HepG2 (cell line): ENCODE measurements at regions not wholly inside any gene's neighbourhood (a gene's known extent, or its start where the extent isn't known, plus 50 kb on each side); places are given as distances from the start of the nearest gene placed in this dataset.

ENCODE experiments used
- ELF1 ChIP-seq: sonication (generic); formaldehyde crosslinking; IDR thresholded peaks from 2 replicates; pipeline ENCODE4 v1.4.0; 2020; ENCODE audit warnings: missing genetic modification reagents
- FOSL2 ChIP-seq: sonication (generic); formaldehyde crosslinking; IDR thresholded peaks from 2 replicates; pipeline ENCODE4 v1.4.0; 2020; ENCODE audit warnings: missing genetic modification reagents
- FOXP1 ChIP-seq, 2 experiments: fragments of 450-650 bp in 1 of 2; IDR thresholded peaks; 2 replicates each; pipeline ENCODE4 v1.6.1; 2017 to 2018; ENCODE audit warnings: antibody characterized with exemption in 1 of 2
- GATAD2A ChIP-seq: IDR thresholded peaks from 2 replicates; pipeline ENCODE4 v1.6.1; 2016
- KDM1A ChIP-seq: IDR thresholded peaks from 2 replicates; pipeline ENCODE4 v1.6.1; 2016; ENCODE audit warnings: missing compliant biosample characterization
- NCOA1 ChIP-seq: sonication (generic); formaldehyde crosslinking; IDR thresholded peaks from 2 replicates; pipeline ENCODE4 v1.9.0; 2021; ENCODE audit warnings: missing genetic modification reagents
- NR2F6 ChIP-seq, 2 experiments: IDR thresholded peaks; 2 replicates each; pipeline ENCODE4 v1.6.1; 2016; ENCODE audit warnings: antibody characterized with exemption in 1 of 2, mild to moderate bottlenecking in 1 of 2
- PHF21A ChIP-seq: sonication (generic); formaldehyde crosslinking; IDR thresholded peaks from 2 replicates; pipeline ENCODE4 v1.5.0; 2020; ENCODE audit warnings: mild to moderate bottlenecking, missing genetic modification reagents
- PITX1 ChIP-seq: sonication (generic); formaldehyde crosslinking; IDR thresholded peaks from 2 replicates; pipeline ENCODE4 v1.5.1; 2020; ENCODE audit warnings: mild to moderate bottlenecking, missing genetic modification reagents
- PRDM15 ChIP-seq: sonication (generic); formaldehyde crosslinking; IDR thresholded peaks from 2 replicates; pipeline ENCODE4 v1.4.0; 2020; ENCODE audit warnings: missing genetic modification reagents
- SOX6 ChIP-seq, 2 experiments: fragments of 450-650 bp in 1 of 2; sonication (generic) in 1 of 2; formaldehyde crosslinking in 1 of 2; IDR thresholded peaks; 2 replicates each; pipeline versions ENCODE4 v1.4.0 to v1.6.1; 2017 to 2020; ENCODE audit warnings: antibody characterized with exemption in 1 of 2, mild to moderate bottlenecking in 1 of 2, missing genetic modification reagents in 1 of 2
- ZFP62 ChIP-seq: sonication (generic); formaldehyde crosslinking; IDR thresholded peaks from 2 replicates; pipeline ENCODE4 v1.4.0; 2020; ENCODE audit warnings: missing genetic modification reagents
- ZNF34 ChIP-seq: sonication (generic); formaldehyde crosslinking; IDR thresholded peaks from 2 replicates; pipeline ENCODE4 v1.4.0; 2020; ENCODE audit warnings: mild to moderate bottlenecking, missing genetic modification reagents, borderline replicate concordance
- ZNF710 ChIP-seq: sonication (generic); formaldehyde crosslinking; IDR thresholded peaks from 2 replicates; pipeline ENCODE4 v1.5.0; 2020; ENCODE audit warnings: mild to moderate bottlenecking, missing genetic modification reagents, borderline replicate concordance
- ZZZ3 ChIP-seq: sonication (generic); formaldehyde crosslinking; IDR thresholded peaks from 2 replicates; pipeline ENCODE4 v1.4.0; 2020; ENCODE audit warnings: missing genetic modification reagents, mild to moderate bottlenecking, borderline replicate concordance
- TF ChIP-seq, protein P1 (sequence below): IDR thresholded peaks from 2 replicates; pipeline ENCODE4 v1.6.1; 2016; ENCODE audit warnings: mild to moderate bottlenecking, missing biosample characterization, missing genetic modification reagents
- TF ChIP-seq, protein P2 (sequence below): sonication (generic); formaldehyde crosslinking; IDR thresholded peaks from 2 replicates; pipeline ENCODE4 v1.5.0; 2020; ENCODE audit warnings: missing genetic modification reagents
- TF ChIP-seq, protein P3 (sequence below): IDR thresholded peaks from 2 replicates; pipeline ENCODE4 v1.6.1; 2016; ENCODE audit warnings: missing compliant biosample characterization, missing genetic modification reagents, borderline replicate concordance

GRCh38 chr11:27274854-27275395 is 88.1 kb downstream of the CCDC34 start (continued):
- TF ChIP-seq, protein P1, sequence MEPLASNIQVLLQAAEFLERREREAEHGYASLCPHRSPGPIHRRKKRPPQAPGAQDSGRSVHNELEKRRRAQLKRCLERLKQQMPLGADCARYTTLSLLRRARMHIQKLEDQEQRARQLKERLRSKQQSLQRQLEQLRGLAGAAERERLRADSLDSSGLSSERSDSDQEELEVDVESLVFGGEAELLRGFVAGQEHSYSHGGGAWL (CRISPR knock-in tag), result no peak
- no peak for TF ChIP-seq ZFP62 (CRISPR knock-in tag)
- TF ChIP-seq, protein P2, sequence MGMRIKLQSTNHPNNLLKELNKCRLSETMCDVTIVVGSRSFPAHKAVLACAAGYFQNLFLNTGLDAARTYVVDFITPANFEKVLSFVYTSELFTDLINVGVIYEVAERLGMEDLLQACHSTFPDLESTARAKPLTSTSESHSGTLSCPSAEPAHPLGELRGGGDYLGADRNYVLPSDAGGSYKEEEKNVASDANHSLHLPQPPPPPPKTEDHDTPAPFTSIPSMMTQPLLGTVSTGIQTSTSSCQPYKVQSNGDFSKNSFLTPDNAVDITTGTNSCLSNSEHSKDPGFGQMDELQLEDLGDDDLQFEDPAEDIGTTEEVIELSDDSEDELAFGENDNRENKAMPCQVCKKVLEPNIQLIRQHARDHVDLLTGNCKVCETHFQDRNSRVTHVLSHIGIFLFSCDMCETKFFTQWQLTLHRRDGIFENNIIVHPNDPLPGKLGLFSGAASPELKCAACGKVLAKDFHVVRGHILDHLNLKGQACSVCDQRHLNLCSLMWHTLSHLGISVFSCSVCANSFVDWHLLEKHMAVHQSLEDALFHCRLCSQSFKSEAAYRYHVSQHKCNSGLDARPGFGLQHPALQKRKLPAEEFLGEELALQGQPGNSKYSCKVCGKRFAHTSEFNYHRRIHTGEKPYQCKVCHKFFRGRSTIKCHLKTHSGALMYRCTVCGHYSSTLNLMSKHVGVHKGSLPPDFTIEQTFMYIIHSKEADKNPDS (CRISPR knock-in tag), result no peak
- no peak for TF ChIP-seq PRDM15 (CRISPR knock-in tag)
- TF ChIP-seq ELF1, result no peak
- TF ChIP-seq KDM1A (CRISPR knock-in tag), result peak; percentile 48; the same call in 1 of the 2 replicates
- TF ChIP-seq FOSL2 (CRISPR knock-in tag), result 0 out of 2 replicates have a peak, but pooled peaks have one; percentile 20
- TF ChIP-seq ZNF34 (CRISPR knock-in tag), result no peak
- TF ChIP-seq NCOA1 (CRISPR knock-in tag), result no peak
- TF ChIP-seq ZZZ3 (CRISPR knock-in tag), result no peak
- TF ChIP-seq, protein P3, sequence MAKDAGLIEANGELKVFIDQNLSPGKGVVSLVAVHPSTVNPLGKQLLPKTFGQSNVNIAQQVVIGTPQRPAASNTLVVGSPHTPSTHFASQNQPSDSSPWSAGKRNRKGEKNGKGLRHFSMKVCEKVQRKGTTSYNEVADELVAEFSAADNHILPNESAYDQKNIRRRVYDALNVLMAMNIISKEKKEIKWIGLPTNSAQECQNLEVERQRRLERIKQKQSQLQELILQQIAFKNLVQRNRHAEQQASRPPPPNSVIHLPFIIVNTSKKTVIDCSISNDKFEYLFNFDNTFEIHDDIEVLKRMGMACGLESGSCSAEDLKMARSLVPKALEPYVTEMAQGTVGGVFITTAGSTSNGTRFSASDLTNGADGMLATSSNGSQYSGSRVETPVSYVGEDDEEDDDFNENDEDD, result no peak
- TF ChIP-seq NR2F6 (IDR thresholded peaks at IDR 0.05), result 0 out of 2 replicates have a peak, but pooled peaks have one; percentile 25
- TF ChIP-seq NR2F6 (CRISPR knock-in tag; IDR thresholded peaks at IDR 0.05), result peak; percentile 64; the same call in 1 of the 2 replicates
- no peak for TF ChIP-seq ZNF710
- no peak for TF ChIP-seq PHF21A (CRISPR knock-in tag)
- no peak for TF ChIP-seq FOXP1 (IDR thresholded peaks at IDR 0.05)
- TF ChIP-seq FOXP1 (CRISPR knock-in tag; IDR thresholded peaks at IDR 0.05), result no peak; the same call in 1 of the 2 replicates
- TF ChIP-seq SOX6 (IDR thresholded peaks at IDR 0.05), result no peak
- peak; percentile 68 for TF ChIP-seq SOX6 (CRISPR knock-in tag; IDR thresholded peaks at IDR 0.05)
- TF ChIP-seq PITX1 (CRISPR knock-in tag), result no peak
- TF ChIP-seq GATAD2A (CRISPR knock-in tag), result peak; percentile 37; the same call in 1 of the 2 replicates
